Trophoblast cell (in vitro differentiated cells and primary cell): ENCODE measurements at regions not wholly inside any gene's neighbourhood (a gene's known extent, or its start where the extent isn't known, plus 50 kb on each side); places are given as distances from the start of the nearest gene placed in this dataset.

Experiments used
- DNase-seq, 2 donors: peaks; one replicate each; pipeline ENCODE4 v3.0.0-alpha.2; 2016
- H2AFZ ChIP-seq: 2 replicates; pipeline ENCODE4 v1.6.1; 2013; ENCODE audit warnings: low read length, moderate library complexity, mild to moderate bottlenecking; ENCODE audit not compliant: insufficient read depth, poor library complexity
- H2AK5ac ChIP-seq: 2 replicates; pipeline ENCODE4 v1.6.1; 2013; ENCODE audit warnings: mild to moderate bottlenecking, low read length
- H2BK120ac ChIP-seq: 2 replicates; pipeline ENCODE4 v1.6.1; 2013; ENCODE audit warnings: low read length, mild to moderate bottlenecking, moderate library complexity; ENCODE audit not compliant: insufficient read depth, poor library complexity
- H2BK12ac ChIP-seq: 2 replicates; pipeline ENCODE4 v1.6.1; 2013; ENCODE audit warnings: mild to moderate bottlenecking, low read length, moderate library complexity
- H2BK5ac ChIP-seq: 2 replicates; pipeline ENCODE4 v1.6.1; 2013; ENCODE audit warnings: low read length, low read depth, moderate library complexity, mild to moderate bottlenecking; ENCODE audit not compliant: poor library complexity
- H3K14ac ChIP-seq: 2 replicates; pipeline ENCODE4 v1.6.1; 2013; ENCODE audit warnings: mild to moderate bottlenecking, low read length
- H3K18ac ChIP-seq: 2 replicates; pipeline ENCODE4 v1.6.1; 2013; ENCODE audit warnings: mild to moderate bottlenecking, low read length
- H3K23ac ChIP-seq: 2 replicates; pipeline ENCODE4 v1.6.1; 2013; ENCODE audit warnings: low read length
- H3K27ac ChIP-seq: 2 replicates; pipeline ENCODE4 v1.5.1; 2013; ENCODE audit warnings: low read depth, mild to moderate bottlenecking, inconsistent platforms, low read length, moderate library complexity
- H3K27me3 ChIP-seq: 2 replicates; pipeline ENCODE4 v1.6.1; 2013; ENCODE audit warnings: inconsistent platforms, mild to moderate bottlenecking, low read length, moderate library complexity; ENCODE audit not compliant: insufficient read depth
- H3K36me3 ChIP-seq, 2 experiments: 1 replicate in 1 of 2; 2 replicates in 1 of 2; pipeline ENCODE4 v1.6.1; 2013; ENCODE audit warnings: low read length in 2 of 2, mild to moderate bottlenecking in 2 of 2, moderate library complexity in 1 of 2; ENCODE audit not compliant: insufficient read depth in 2 of 2, control insufficient read depth in 1 of 2
- H3K4ac ChIP-seq: 2 replicates; pipeline ENCODE4 v1.6.1; 2013; ENCODE audit warnings: low read depth, mild to moderate bottlenecking, low read length, moderate library complexity
- H3K4me1 ChIP-seq, 2 experiments: 1 replicate in 1 of 2; 2 replicates in 1 of 2; pipeline ENCODE4 v1.6.1; 2013; ENCODE audit warnings: low read length in 2 of 2, mild to moderate bottlenecking in 2 of 2, moderate library complexity in 1 of 2; ENCODE audit not compliant: insufficient read depth in 2 of 2, control insufficient read depth in 1 of 2
- H3K4me2 ChIP-seq: 2 replicates; pipeline ENCODE4 v1.6.1; 2013; ENCODE audit warnings: inconsistent platforms, mild to moderate bottlenecking, low read length, moderate library complexity
- H3K4me3 ChIP-seq: 2 replicates; pipeline ENCODE4 v1.5.1; 2013; ENCODE audit warnings: mild to moderate bottlenecking, low read depth, low read length, inconsistent platforms
- H3K79me1 ChIP-seq: one replicate; pipeline ENCODE4 v1.6.1; 2013; ENCODE audit warnings: low read length
- H3K79me2 ChIP-seq: 2 replicates; pipeline ENCODE4 v1.6.1; 2013; ENCODE audit warnings: low read length, mild to moderate bottlenecking; ENCODE audit not compliant: control insufficient read depth, insufficient read depth, poor library complexity
- H3K9ac ChIP-seq: 2 replicates; pipeline ENCODE4 v1.6.1; 2013; ENCODE audit warnings: mild to moderate bottlenecking, low read length
- H3K9me3 ChIP-seq: 2 replicates; pipeline ENCODE4 v1.6.1; 2013; ENCODE audit warnings: low read depth, mild to moderate bottlenecking, control low read depth, inconsistent platforms, low read length; ENCODE audit not compliant: insufficient read depth
- H4K12ac ChIP-seq: 2 replicates; pipeline ENCODE4 v1.6.1; 2013; ENCODE audit warnings: low read depth, mild to moderate bottlenecking, low read length, moderate library complexity
- H4K8ac ChIP-seq: 2 replicates; pipeline ENCODE4 v1.6.1; 2013; ENCODE audit warnings: low read depth, mild to moderate bottlenecking, low read length, moderate library complexity
- H4K91ac ChIP-seq: one replicate; pipeline ENCODE4 v1.6.1; 2013; ENCODE audit warnings: low read depth, mild to moderate bottlenecking, low read length, moderate library complexity
- WGBS: extraction: QIAGEN DNeasy Blood & Tissue Kit; methylation state at CpG from one replicate; pipeline ENCODE4 v1.1.7; 2013; ENCODE audit warnings: missing lambda C conversion rate; ENCODE audit not compliant: insufficient read length, insufficient coverage; ENCODE audit errors: extremely low coverage; 5-methylcytosine and 5-hydroxymethylcytosine counted together

DNA sequence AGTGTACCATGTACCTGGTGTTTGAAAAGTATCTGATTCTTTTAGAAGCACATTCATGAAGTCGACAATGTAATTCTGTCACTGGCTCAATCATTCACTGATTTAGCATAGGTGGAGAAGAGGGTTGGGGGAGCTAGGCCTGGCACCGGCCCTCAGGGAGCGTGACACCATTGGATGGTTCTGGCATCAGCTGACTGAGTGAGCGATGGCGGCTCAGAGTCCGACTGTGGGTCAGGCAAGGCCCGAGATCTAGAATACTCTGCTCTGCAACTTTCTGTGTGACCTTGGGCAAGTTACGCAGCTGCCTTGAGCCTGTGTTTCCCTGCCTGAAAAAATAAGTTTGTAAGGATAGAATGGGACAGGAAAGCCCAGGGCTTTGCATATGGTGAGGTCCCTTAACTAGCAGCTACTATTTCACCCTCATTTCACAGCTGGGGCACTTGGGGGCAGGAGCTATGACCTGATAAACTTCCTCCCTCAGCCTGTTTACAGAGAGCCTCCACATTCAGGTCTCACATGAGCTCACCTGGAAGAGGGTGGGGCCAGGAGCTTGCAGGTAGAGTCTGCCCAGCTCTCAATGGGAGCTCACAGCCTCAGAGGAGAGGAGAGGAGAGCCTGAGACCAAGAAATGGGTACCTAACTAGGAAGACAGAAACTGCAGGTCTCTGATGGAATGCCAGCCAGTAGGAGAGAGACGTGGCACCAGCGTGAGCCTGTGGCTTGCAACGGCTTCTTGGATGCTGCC lies 153.7 kb upstream of the TLE3 start:
- H3K9ac ChIP-seq: no peak overlapping the region
- no peak overlapping the region for H3K23ac ChIP-seq
- H3K9me3 ChIP-seq: peaks cover 1% of the 10 kb centered on the region
- H2BK12ac ChIP-seq: no peak overlapping the region
- no peak overlapping the region for H2AFZ ChIP-seq
- H3K36me3 ChIP-seq: no peaks in the 10 kb centered on the region
- no CpG with 5 or more reads among the region's 11 CpGs for WGBS
- H3K27ac ChIP-seq: no peak overlapping the region
- H3K4me2 ChIP-seq: no peak overlapping the region
- no peak overlapping the region for H3K4ac ChIP-seq
- no peak overlapping the region for H4K12ac ChIP-seq
- no peaks in the 10 kb centered on the region for H3K79me1 ChIP-seq
- H2BK120ac ChIP-seq: no peak overlapping the region
- no peak overlapping the region for H4K8ac ChIP-seq
- H3K27me3 ChIP-seq: no peaks in the 10 kb centered on the region
- H2BK5ac ChIP-seq: no peak overlapping the region
- H3K14ac ChIP-seq: no peak overlapping the region
- H3K18ac ChIP-seq: no peak overlapping the region
- no peak overlapping the region for H2AK5ac ChIP-seq
- no peak overlapping the region for H3K4me3 ChIP-seq
- peaks cover 5 to 8% of the 10 kb centered on the region in 2 experiments for H3K4me1 ChIP-seq
- no peak for DNase-seq
- H3K79me2 ChIP-seq: no peaks in the 10 kb centered on the region
- H4K91ac ChIP-seq: no peak overlapping the region

DNA sequence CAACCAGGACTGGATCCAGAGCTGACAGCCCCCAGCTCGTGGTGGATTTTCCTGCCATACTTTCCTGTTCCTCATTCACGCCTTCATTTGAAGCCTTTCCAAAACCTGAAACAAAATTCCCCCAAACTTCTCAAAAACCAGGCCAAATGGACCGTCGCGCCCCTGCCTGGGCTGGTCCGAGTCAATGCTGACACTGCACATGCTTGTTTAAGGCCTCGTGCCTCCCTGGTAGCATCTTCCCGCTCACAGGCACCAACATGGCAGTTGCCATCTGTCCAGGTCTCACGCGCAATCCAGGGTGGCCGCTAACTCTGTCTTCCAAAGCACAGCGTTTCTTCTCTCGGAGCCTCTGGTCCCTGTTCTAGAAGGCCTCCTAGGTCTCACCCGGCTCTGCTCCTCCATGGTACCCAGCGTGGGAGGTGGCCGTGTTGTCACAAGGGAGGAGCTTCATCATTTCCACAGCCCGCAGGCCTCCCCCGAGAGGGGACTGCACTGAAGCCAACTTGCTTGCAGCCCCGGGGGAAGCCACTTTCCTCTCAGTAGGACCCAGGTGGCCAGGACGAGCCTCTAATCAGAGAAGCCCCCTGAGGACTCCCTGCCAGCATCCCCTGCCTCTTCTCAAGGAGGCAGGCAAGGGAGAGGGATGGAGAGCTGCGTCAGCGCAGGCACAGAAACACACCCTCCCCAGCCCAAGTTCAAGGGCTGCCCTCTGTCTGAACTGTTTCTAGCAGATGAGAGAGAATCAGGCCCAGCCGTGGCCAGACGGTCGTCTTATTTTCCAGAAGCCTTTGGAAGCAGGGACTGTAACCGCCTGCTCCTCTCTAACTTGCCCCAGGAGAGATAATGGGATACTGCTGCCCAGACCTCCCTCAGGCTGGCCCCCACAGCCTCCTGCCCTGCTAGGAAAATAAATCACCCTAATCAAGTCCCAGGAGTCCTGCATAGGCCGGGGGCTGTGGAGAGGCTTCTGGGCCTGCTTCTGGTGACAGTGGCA lies 152.8 kb upstream of the TLE3 start:
- H3K4ac ChIP-seq: no peak overlapping the region
- no peaks in the 10 kb centered on the region for H3K79me1 ChIP-seq
- peaks cover 5 to 8% of the 10 kb centered on the region in 2 experiments for H3K4me1 ChIP-seq
- DNase-seq: no peak
- no peaks in the 10 kb centered on the region for H3K27me3 ChIP-seq
- H3K9me3 ChIP-seq: peaks cover 1% of the 10 kb centered on the region
- no peak overlapping the region for H3K14ac ChIP-seq
- H2AK5ac ChIP-seq: no peak overlapping the region
- H2BK120ac ChIP-seq: no peak overlapping the region
- no peak overlapping the region for H3K27ac ChIP-seq
- H3K23ac ChIP-seq: no peak overlapping the region
- no peaks in the 10 kb centered on the region for H3K79me2 ChIP-seq
- H4K8ac ChIP-seq: no peak overlapping the region
- no peak overlapping the region for H4K91ac ChIP-seq
- no peak overlapping the region for H2BK12ac ChIP-seq
- no peaks in the 10 kb centered on the region for H3K36me3 ChIP-seq
- no CpG with 5 or more reads among the region's 27 CpGs for WGBS
- H3K9ac ChIP-seq: no peak overlapping the region
- no peak overlapping the region for H2AFZ ChIP-seq
- no peak overlapping the region for H4K12ac ChIP-seq
- H3K4me3 ChIP-seq: no peak overlapping the region
- H2BK5ac ChIP-seq: no peak overlapping the region
- no peak overlapping the region for H3K4me2 ChIP-seq
- H3K18ac ChIP-seq: no peak overlapping the region

DNA sequence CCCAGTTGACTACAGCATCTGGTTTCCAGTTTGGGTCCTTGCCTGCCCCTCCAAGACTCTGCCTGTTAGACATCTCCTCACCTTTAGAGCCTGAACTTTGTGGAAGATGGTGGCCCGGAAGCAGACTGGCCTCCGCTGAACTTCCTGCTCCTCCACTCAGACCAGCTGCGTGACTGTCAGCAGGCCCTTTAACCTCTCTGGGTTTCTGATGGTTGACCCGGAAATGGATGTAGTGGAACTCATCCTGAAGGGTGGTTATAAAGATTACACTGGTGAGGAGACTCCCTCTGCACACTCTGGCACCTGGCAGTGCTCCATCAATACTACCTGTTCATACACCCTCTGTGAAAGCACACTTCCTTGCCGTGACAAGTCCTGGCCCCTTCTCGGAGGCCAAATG lies 151.9 kb upstream of the TLE3 start:
- Histone ChIP-seq H3K36me3 (no peaks in the 10 kb centered on the region), H3K4me3 (no peak overlapping the region), H3K9me3 (peaks cover 1% of the 10 kb centered on the region), H2BK5ac (no peak overlapping the region), H3K4me2 (no peak overlapping the region), H2AFZ (no peak overlapping the region), H3K23ac (no peak overlapping the region), H2AK5ac (no peak overlapping the region), H4K8ac (no peak overlapping the region), H3K27me3 (no peaks in the 10 kb centered on the region), H3K9ac (no peak overlapping the region), H4K12ac (no peak overlapping the region), H3K79me1 (no peaks in the 10 kb centered on the region), H3K27ac (no peak overlapping the region), H3K4me1 (peaks cover 5 to 8% of the 10 kb centered on the region in 2 experiments), H3K14ac (no peak overlapping the region), H4K91ac (no peak overlapping the region), H3K18ac (no peak overlapping the region), H3K4ac (no peak overlapping the region), H3K79me2 (no peaks in the 10 kb centered on the region), H2BK120ac (no peak overlapping the region), H2BK12ac (no peak overlapping the region)
- WGBS: no CpG with 5 or more reads among the region's 6 CpGs
- DNase-seq: no peak

DNA sequence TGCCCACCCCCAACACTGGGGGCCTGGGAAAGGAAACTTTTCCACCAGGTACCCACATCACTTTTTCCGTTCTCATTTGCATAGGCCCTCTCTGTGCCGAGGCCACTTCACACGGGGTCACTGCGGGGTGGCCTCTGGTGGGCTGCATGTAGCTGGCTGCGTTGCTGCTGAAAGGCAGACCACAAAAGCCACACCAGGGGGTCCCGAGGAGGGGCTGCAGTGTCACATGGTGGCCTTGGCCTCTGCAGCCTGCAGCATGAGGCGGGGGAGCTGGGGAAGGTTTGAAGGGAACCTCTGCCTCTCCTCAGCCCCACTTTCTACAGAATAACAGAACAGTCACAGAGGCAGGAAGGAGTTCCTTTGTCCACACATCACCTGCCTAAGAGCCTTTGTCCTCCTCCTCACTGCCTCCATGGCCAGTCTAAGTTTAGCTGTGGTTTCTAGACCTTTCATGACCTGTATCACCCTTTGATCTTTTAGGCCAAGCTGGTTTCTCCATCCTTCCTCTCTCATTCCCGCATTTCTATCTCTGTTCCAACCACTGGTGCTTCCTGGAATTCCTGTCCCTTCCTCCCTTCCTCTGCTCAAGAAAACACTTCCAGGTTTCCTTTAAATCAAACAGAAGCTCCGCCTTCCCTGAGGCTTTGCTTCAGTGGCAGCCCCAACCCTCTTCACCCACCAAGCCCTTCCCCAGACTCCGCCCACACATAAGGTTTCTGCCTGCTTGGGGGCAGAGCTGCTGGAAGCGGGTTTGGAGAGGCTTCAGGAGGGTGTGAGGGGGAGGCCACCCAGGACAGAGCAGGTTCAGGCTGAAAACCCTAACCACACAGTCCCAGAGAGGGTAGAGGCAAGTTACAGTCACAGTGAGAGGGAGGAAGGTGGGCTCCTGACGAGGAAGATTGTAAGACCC lies 150.7 kb upstream of the TLE3 start:
- Histone ChIP-seq H3K4me3 (no peak overlapping the region), H3K23ac (no peak overlapping the region), H2AFZ (no peak overlapping the region), H3K4ac (no peak overlapping the region), H2BK120ac (no peak overlapping the region), H4K8ac (no peak overlapping the region), H4K91ac (peak overlapping the region; percentile 29), H4K12ac (no peak overlapping the region), H3K4me1 (peaks cover 6 to 8% of the 10 kb centered on the region in 2 experiments), H2AK5ac (peak overlapping the region; percentile 32), H3K9ac (no peak overlapping the region), H3K79me1 (no peaks in the 10 kb centered on the region), H3K27me3 (no peaks in the 10 kb centered on the region), H3K14ac (no peak overlapping the region), H2BK5ac (no peak overlapping the region), H2BK12ac (no peak overlapping the region), H3K9me3 (peaks cover 1% of the 10 kb centered on the region), H3K27ac (no peak overlapping the region), H3K4me2 (no peak overlapping the region), H3K36me3 (no peaks in the 10 kb centered on the region), H3K18ac (no peak overlapping the region), H3K79me2 (no peaks in the 10 kb centered on the region)
- no CpG with 5 or more reads among the region's 12 CpGs for WGBS
- DNase-seq: no peak
